GM19395 (cell line): ENCODE measurements at regions not wholly inside any gene's neighbourhood (a gene's known extent, or its start where the extent isn't known, plus 50 kb on each side); places are given as distances from the start of the nearest gene placed in this dataset.

Source experiments
- ATAC-seq: cut with Tn5 transposase; IDR thresholded peaks from one replicate; pipeline ENCODE4 v1.9.1; 2021; ENCODE audit warnings: mild to moderate bottlenecking, moderate library complexity; ENCODE audit not compliant: unreplicated experiment

DNA sequence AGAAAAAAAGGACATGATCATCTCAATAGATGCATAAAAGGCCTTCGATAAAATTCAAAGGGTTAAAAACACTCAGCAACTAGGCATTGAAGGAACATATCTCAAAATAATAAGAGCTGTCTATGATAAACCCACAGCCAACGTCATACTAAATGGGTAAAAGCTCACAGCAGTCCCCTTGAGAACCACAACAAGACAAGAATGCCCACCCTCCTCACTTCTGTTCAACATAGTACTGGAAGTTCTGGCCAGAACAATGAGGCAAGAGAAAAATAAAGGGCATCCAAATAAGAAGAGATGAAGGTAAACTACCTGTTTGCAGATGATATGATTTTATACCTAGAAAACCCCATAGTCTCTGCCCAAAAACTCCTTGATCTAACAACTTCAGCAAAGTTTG is 619.7 kb upstream of the LMCD1 start:
- no peak for ATAC-seq

DNA sequence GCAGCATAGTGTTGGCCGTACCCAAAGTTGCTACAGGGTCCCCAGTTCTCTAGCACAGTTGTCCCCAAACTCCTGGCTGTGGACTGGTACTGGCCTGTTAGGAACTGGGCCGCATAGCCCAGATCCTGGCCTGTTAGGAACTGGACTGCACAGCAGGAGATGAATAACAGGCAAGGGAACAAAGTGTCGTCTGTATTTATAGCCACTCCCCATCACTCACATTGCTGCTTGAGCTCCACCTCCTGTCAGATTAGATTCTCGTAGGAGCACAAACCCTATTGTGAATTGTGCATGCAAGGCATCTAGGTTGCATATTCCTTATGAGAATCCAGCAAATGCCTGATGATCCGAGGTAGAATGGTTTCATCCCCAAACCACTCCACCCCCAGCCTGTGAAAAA is 604.0 kb upstream of the LMCD1 start:
- no peak for ATAC-seq

- ATAC-seq: no peak
These were observed 588.3 kb upstream of the LMCD1 start for GRCh38 chr3:7913283-7913682.

GRCh38 chr3:7915356-7915755 is 586.3 kb upstream of the LMCD1 start:
- ATAC-seq: no peak

DNA sequence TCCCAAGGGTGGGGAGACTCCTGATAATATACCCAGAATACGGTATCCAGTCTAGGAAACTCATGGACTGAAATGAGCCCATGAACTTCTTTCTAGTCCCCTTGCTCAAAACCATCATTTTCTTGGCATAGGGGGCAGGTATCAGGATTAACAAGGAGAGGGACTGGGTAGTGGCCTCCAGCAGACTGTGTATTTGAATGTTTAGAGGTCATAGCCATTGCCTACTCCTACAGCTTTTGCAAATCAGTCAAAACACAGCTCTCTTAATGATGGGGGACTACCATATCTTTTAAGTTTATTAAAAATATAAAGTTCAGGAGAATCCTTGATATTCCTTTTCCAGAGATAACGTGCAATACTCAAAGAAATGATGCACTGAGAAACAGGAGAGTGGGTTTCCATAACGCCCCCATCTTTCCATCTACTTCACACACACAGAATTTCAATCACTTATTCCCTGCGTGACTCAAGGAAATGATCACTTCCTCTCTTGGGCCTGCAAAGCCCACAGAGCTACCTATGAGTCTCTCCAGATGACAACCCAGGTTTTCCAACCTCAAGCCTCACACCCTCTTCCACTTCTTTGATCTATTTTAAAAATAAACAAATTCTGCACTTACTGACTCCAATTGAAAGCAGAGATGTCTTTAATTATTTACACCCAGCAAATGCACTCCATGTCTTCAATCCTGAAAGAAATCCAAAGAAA is 584.0 kb upstream of the LMCD1 start:
- ATAC-seq: no peak

DNA sequence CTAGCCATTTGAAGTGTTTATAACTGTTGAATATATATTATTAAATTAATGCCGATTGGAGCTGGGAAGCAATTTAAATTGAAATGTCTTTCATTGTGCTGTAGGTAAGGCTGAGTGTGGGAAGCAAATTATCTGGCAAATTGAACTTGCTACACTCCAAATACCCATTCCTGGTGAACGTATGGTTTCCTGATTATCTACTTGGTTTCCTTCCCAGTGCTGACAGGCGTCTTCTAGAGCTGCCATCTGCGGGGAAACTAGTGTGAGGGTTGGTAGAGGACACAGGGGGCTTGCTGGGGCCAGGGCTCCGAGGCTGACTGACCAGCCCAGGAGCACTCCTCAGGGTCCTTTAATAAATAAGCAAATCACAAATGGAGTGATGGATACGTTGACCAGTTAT is 581.4 kb upstream of the LMCD1 start:
- ATAC-seq: no peak

DNA sequence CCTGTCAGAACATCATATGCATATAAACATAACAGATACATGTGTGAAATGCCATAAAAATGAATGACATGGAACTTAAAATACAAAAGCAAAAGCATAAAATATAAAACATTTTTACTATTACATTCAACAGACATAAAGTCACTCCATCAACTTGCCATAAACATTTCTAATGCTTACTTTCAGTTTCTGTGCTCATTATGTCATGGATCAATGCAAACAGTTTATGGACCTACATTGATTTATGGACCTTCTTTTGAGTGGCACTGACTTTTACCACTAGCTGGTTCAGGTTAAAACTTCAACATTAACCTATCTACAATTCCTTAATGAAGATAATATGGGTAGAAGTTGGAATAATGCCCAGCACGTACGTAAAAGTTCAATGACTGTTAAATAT is 577.4 kb upstream of the LMCD1 start:
- no peak for ATAC-seq

GRCh38 chr3:7927015-7927414 is 574.6 kb upstream of the LMCD1 start:
- ATAC-seq: no peak

- no peak for ATAC-seq
These were observed 573.8 kb upstream of the LMCD1 start for GRCh38 chr3:7927864-7928263.

DNA sequence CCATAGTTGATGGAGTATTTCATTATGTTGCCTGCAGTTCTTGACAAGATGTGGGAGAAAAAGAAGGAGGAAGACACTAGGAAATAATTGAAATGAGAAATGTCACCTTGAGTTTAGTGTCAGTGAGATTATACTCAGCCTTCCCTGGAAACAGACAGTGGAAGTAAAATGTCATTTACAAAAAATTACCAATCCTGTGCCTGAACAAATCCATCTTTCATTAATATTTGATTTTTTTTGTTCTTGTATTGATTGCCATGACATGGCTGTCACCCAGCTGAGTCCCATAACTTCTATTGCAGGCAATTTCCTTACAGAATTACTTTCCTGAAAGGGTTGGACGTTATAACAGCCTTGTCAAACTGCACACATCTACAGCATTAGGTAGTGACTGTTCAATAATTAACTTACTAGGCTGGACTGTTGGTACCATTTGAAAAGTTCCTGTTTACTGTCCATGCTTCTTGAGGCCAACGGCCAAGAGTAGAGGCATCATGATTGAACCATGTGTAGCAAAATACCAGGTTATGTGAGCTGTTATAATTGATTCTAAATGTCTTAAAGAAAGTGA is 572.2 kb upstream of the LMCD1 start:
- ATAC-seq: no peak

DNA sequence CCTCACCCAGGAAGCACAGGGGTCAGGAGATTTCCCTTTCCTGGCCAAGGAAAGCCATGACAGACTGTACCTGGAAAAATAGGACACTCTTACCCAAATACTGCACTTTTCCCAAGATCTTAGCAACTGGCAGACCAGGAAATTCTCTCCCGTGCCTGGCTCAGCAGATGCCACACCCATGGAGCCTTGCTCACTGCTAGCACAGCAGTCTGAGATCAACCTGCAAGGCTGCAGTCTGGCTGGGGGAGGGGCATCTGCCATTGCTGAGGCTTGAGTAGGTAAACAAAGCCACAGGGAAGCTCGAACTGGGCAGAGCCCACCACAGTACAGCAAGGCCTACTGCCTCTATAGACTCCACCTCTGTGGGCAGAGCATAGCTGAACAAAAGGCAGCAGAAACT is 567.3 kb upstream of the LMCD1 start:
- ATAC-seq: no peak

GRCh38 chr3:7947930-7948329 is 553.7 kb upstream of the LMCD1 start:
- no peak for ATAC-seq

GRCh38 chr3:7950890-7951289 is 550.7 kb upstream of the LMCD1 start:
- ATAC-seq: no peak

DNA sequence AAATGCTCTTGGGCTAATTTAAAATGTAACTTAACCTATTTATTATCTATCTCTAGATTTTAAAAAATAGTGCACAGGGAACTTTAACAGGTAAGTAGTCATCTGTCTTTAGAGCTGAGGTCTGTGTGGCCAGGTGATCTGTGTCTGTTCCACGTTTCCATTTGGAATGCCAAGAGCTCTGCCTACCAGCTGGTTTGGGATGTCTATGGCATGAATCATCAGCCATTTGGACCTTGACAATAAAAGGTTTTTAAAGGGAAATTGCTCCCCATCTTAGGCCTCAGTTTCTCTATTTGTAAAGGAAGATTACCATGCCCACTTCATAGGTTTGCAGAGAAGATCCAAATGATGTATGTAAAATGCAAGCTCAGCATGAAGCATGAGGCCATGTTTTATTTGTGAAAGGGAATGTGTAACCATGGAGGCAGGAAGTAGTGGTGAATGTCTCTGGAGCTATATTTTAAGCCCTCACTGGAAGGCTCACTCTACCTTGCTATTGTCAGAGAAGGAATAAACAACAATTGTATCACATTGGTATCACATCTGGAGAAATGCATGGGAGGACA is 548.1 kb upstream of the LMCD1 start:
- no peak for ATAC-seq

DNA sequence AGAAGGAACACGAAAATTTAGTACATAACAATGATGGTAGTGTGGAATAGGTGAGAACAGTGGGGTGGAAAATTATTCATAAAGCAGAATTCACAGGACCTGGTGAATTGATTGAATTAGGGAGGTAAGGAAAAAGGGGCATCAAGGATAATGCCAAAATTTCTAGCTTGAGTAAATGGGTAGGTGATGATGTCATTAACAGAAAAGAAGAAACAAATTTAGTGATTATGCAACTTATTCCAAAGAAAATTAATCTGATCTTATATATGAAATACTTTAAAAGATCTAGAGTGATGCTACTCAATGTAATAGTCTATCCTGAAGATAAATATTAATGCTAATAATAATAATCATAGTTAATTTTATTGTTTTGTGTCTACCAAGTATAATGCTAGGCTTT is 544.6 kb upstream of the LMCD1 start:
- ATAC-seq: no peak

GRCh38 chr3:7959094-7959493 is 542.5 kb upstream of the LMCD1 start:
- ATAC-seq: no peak

DNA sequence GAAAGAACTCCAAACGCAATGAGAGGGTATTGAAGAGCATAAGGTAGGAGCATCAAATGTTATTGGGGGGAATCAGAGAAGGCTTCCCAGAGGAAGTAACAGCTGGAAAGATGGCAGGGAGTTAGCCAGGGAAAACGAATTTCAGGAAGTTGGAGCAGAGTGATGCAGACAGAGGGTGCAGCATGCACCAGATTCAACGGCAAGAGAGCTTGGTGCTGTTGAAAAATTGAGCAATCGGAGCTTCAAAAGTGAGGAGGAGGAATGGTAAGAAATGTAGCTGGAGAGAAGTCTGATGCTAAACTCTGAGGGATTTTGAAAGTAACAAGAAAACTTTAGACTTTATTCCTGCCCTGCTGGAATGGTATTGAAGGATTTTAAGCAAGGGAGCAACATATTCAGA is 541.0 kb upstream of the LMCD1 start:
- no peak for ATAC-seq

DNA sequence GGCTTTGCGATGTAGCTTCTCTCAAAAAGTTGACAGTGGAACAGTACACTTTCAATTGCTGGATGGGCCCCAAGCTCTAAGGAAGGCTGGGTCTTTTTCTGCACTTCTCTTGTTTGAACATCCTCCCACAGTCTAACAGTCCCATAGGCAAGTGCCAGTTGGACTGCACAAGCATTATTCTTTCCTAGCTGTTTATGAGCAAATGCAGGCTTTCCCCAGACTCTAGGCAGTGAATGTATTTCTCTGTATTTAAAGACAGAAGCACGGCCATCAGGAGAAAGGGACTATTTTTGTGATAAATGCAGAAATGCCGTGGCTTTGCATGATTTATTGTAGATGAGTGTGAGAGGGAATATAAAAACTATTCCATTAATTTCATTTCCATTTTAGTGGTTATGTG is 539.3 kb upstream of the LMCD1 start:
- ATAC-seq: no peak

DNA sequence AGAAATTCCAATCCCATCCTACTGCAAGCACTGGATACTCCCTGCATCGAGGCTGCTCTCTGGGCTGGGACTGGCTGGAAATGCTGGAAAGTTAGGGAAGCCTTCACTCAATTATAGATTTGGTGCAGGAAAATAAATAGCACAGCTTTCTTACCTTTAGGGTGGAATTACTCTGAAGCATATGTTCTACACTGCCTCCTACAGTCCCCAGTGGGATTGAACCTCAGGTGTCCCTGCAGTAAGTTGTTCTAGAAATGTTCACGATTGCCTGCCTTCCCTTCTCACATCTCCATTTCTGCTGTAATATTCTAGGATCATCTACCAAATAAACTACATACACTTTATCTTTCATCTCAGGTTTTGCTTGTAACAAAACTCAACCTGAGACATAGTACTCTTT is 536.7 kb upstream of the LMCD1 start:
- ATAC-seq: no peak

- ATAC-seq: no peak
These were observed 528.6 kb upstream of the LMCD1 start for GRCh38 chr3:7973006-7973405.

GRCh38 chr3:7977245-7978086 is 524.2 kb upstream of the LMCD1 start:
- ATAC-seq: no peak

DNA sequence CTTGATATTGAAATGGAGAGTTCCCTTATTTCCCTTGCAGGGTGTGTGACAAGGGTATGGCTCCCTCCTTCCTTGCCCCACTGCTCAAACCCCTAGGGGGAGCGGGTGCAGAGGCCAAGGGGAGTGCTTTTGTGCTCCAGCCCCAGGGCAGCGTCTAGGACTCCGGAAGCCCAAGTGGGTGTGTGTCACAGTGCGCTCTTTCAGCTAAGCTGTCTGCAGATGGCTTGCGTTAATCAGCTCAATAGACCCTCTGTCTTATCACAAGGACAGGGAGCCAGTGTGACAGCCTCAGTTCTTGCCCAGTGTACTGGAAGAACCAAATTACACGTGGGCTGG is 523.6 kb upstream of the LMCD1 start:
- ATAC-seq: no peak
